A673 (cell line): ENCODE measurements at regions not wholly inside any gene's neighbourhood (a gene's known extent, or its start where the extent isn't known, plus 50 kb on each side); places are given as distances from the start of the nearest gene placed in this dataset.

Experiments
- CTCF ChIP-seq: fragments of 300-800, 200-600 bp; sonication (generic); conservative IDR thresholded peaks from 2 replicates; pipeline ENCODE4 v1.5.1; 2017; ENCODE audit warnings: low read depth, mild to moderate bottlenecking, antibody characterized with exemption, low read length, moderate library complexity, mixed read lengths
- EZH2 ChIP-seq: fragments of 200-600 bp; sonication (generic); IDR thresholded peaks from 2 replicates; pipeline ENCODE4 v1.6.1; 2017; ENCODE audit warnings: borderline replicate concordance, low read depth, mild to moderate bottlenecking, mixed read lengths, antibody characterized with exemption, low read length; ENCODE audit not compliant: poor library complexity, severe bottlenecking

DNA sequence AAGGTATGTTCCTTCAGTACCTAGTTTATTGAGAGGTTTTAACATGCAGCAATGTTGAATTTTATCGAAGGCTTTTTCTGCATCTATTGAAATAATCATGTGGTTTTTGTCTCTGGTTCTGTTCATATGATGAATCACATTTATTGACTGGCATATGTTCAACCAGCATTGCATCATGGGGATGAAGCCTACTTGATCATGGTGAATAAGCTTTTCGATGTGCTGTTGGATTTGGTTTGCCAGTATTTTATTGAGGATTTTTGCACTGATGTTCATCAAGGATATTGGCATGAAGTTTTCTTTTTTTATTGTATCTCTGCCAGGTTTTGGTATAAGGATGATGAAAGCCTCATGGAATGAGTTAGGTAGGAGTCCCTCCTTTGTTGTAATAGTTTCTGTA, 204.0 kb upstream of the GNAI1 start:
- TF ChIP-seq CTCF = no peak
- no peak for TF ChIP-seq EZH2
